H1 (cell line): ENCODE measurements at regions not wholly inside any gene's neighbourhood (a gene's known extent, or its start where the extent isn't known, plus 50 kb on each side); places are given as distances from the start of the nearest gene placed in this dataset.

Source experiments
- CEBPB ChIP-seq: IDR thresholded peaks from 2 replicates; pipeline ENCODE4 v1.6.1; 2012; ENCODE audit warnings: low read depth, low read length
- CHD2 ChIP-seq: IDR thresholded peaks from 2 replicates; pipeline ENCODE4 v1.6.1; 2012; ENCODE audit warnings: low read length, improper control_type of control experiment
- EGR1 ChIP-seq: IDR thresholded peaks from 2 replicates; pipeline ENCODE4 v1.6.1; 2011; ENCODE audit warnings: low read depth, low read length, borderline replicate concordance
- EP300 ChIP-seq, 2 experiments: IDR thresholded peaks; 1 replicate in 1 of 2; 2 replicates in 1 of 2; pipeline ENCODE4 v1.6.1; 2011 to 2012; ENCODE audit warnings: low read depth in 2 of 2, low read length in 2 of 2, mild to moderate bottlenecking in 2 of 2, borderline replicate concordance in 1 of 2, inconsistent platforms in 1 of 2, moderate library complexity in 1 of 2
- PHF8 ChIP-seq: fragments of 200-600 bp; sonication (generic); conservative IDR thresholded peaks from 2 replicates; pipeline ENCODE4 v1.7.1; 2012; ENCODE audit warnings: low read depth, mild to moderate bottlenecking, inconsistent platforms, low read length, moderate library complexity
- SUZ12 ChIP-seq: fragments of 200-600 bp; sonication (generic); IDR thresholded peaks from 2 replicates; pipeline ENCODE4 v1.6.1; 2012; ENCODE audit warnings: mild to moderate bottlenecking, inconsistent platforms, low read length, moderate library complexity, mixed read lengths
- TF ChIP-seq, protein P1 (sequence below): IDR thresholded peaks from 2 replicates; pipeline ENCODE4 v1.6.1; 2011; ENCODE audit warnings: low read depth, mild to moderate bottlenecking, low read length; ENCODE audit not compliant: insufficient read depth

DNA sequence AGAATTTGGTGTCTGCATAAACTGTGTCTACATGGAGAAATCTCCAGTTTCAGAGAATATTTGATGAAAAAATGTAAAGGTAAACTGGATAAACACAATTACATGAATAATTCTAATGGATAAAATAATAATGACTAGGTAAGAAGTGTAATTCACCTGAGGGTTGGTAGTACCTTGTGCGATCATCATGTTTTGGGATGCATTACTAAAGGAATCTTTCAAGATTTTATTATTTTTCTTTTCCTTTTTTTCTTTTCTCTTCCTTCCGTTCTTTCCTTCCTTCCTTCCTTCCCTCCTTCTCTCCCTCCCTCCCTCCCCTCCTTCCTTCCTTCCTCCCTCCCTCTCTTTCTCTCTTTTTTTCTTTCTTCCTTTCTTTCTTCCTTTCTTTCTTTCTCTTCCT, 818.7 kb downstream of the LTN1 start (continued):
- TF ChIP-seq SUZ12 = no peak
- no peak for TF ChIP-seq CHD2
- TF ChIP-seq, protein P1, sequence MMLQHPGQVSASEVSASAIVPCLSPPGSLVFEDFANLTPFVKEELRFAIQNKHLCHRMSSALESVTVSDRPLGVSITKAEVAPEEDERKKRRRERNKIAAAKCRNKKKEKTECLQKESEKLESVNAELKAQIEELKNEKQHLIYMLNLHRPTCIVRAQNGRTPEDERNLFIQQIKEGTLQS = no peak
- TF ChIP-seq EP300 (IDR thresholded peaks at IDR 0.05; ENCODE audit: borderline replicate concordance in 1 of 2, low read depth in 2 of 2, low read length in 2 of 2) = no peak
- TF ChIP-seq PHF8 = no peak
- no peak for TF ChIP-seq EGR1
- no peak for TF ChIP-seq CEBPB
